Hepatocyte (in vitro differentiated cells): ENCODE measurements at regions not wholly inside any gene's neighbourhood (a gene's known extent, or its start where the extent isn't known, plus 50 kb on each side); places are given as distances from the start of the nearest gene placed in this dataset.

Experiments
- DNase-seq: peaks from one replicate; pipeline ENCODE4 v3.0.0-alpha.2; 2016; ENCODE audit warnings: low spot score
- H2AFZ ChIP-seq: fragments of 200-600 bp; sonication (generic); 2 replicates; pipeline ENCODE4 v1.6.0; 2016; ENCODE audit warnings: antibody characterized with exemption, mild to moderate bottlenecking
- H3K27ac ChIP-seq: fragments of 200-600 bp; sonication (generic); 2 replicates; pipeline ENCODE4 v1.5.1; 2016; ENCODE audit warnings: mild to moderate bottlenecking
- H3K27me3 ChIP-seq: fragments of 200-600 bp; sonication (generic); 2 replicates; pipeline ENCODE4 v1.6.1; 2016
- H3K36me3 ChIP-seq: fragments of 200-600 bp; sonication (generic); replicated peaks from 2 replicates; pipeline ENCODE4 v1.5.1; 2016; ENCODE audit warnings: low read depth; ENCODE audit not compliant: insufficient read depth
- H3K4me1 ChIP-seq: fragments of 200-600 bp; sonication (generic); 2 replicates; pipeline ENCODE4 v1.5.1; 2016; ENCODE audit warnings: mild to moderate bottlenecking, moderate library complexity; ENCODE audit not compliant: insufficient read depth
- H3K4me2 ChIP-seq: fragments of 200-600 bp; sonication (generic); 2 replicates; pipeline ENCODE4 v1.6.0; 2016
- H3K4me3 ChIP-seq: fragments of 200-600 bp; sonication (generic); 2 replicates; pipeline ENCODE4 v1.5.1; 2016; ENCODE audit warnings: mild to moderate bottlenecking
- H3K79me2 ChIP-seq: fragments of 200-600 bp; sonication (generic); 2 replicates; pipeline ENCODE4 v1.6.0; 2017; ENCODE audit warnings: mild to moderate bottlenecking
- H3K9me2 ChIP-seq: fragments of 200-600 bp; sonication (generic); replicated peaks from 2 replicates; pipeline ENCODE4 v1.6.0; 2017; ENCODE audit warnings: mild to moderate bottlenecking; ENCODE audit not compliant: insufficient read depth
- H3K9me3 ChIP-seq: fragments of 200-600 bp; sonication (generic); 2 replicates; pipeline ENCODE4 v1.5.1; 2016; ENCODE audit warnings: low read depth, mild to moderate bottlenecking
- H4K20me1 ChIP-seq: fragments of 200-600 bp; sonication (generic); 2 replicates; pipeline ENCODE4 v1.6.0; 2016; ENCODE audit warnings: mild to moderate bottlenecking; ENCODE audit not compliant: insufficient read depth, poor library complexity, severe bottlenecking
- EZH2 ChIP-seq: fragments of 200-600 bp; sonication (generic); IDR thresholded peaks from 2 replicates; pipeline ENCODE4 v1.6.1; 2016; ENCODE audit warnings: antibody characterized with exemption, mild to moderate bottlenecking, borderline replicate concordance
- EZH2phosphoT487 ChIP-seq: fragments of 200-600 bp; sonication (generic); IDR thresholded peaks from one replicate; pipeline ENCODE4 v1.6.1; 2018; ENCODE audit warnings: antibody characterized with exemption, mild to moderate bottlenecking, low read depth, moderate library complexity; ENCODE audit not compliant: unreplicated experiment, severe bottlenecking
- WGBS: methylation state at CpG from one replicate; pipeline ENCODE4 v1.1.6; 2016; ENCODE audit warnings: low lambda C conversion rate; ENCODE audit errors: missing lambda C conversion rate; 5-methylcytosine and 5-hydroxymethylcytosine counted together
- TF ChIP-seq, protein P1 (sequence below): fragments of 200-600 bp; sonication (generic); IDR thresholded peaks from 2 replicates; pipeline ENCODE4 v1.5.1; 2016; ENCODE audit warnings: antibody characterized with exemption, mild to moderate bottlenecking; ENCODE audit not compliant: poor library complexity

DNA sequence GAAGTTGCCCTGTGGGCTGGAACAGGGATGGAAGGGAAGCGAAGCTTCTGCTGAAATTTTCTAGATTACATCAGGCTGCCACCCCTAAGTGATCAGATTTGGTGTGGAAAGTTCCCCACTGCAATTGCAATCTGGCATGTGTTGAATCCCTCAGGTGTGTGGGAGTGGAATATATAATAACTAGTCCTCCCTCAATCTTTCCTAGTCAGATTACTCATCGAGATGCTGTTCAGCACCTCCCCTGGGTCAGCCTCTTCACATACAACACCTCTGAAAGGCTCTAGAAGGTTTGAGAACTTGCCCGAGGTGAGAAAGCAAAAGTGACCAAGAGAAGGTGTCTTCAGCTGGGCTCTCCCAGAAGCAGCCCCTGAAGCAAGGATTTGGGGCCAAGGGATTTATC, 336.8 kb downstream of the BCOR start:
- no peaks in the 10 kb centered on the region for H3K27me3 ChIP-seq
- 78% methylated on average over 3 of the region's 3 CpGs for WGBS
- no peaks in the 10 kb centered on the region for H4K20me1 ChIP-seq
- TF ChIP-seq, protein P1, sequence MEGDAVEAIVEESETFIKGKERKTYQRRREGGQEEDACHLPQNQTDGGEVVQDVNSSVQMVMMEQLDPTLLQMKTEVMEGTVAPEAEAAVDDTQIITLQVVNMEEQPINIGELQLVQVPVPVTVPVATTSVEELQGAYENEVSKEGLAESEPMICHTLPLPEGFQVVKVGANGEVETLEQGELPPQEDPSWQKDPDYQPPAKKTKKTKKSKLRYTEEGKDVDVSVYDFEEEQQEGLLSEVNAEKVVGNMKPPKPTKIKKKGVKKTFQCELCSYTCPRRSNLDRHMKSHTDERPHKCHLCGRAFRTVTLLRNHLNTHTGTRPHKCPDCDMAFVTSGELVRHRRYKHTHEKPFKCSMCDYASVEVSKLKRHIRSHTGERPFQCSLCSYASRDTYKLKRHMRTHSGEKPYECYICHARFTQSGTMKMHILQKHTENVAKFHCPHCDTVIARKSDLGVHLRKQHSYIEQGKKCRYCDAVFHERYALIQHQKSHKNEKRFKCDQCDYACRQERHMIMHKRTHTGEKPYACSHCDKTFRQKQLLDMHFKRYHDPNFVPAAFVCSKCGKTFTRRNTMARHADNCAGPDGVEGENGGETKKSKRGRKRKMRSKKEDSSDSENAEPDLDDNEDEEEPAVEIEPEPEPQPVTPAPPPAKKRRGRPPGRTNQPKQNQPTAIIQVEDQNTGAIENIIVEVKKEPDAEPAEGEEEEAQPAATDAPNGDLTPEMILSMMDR = no peak
- TF ChIP-seq EZH2phosphoT487 (no peak), EZH2 (no peak)
- no peak overlapping the region for H3K27ac ChIP-seq
- H2AFZ ChIP-seq = no peak overlapping the region
- no peaks in the 10 kb centered on the region for H3K79me2 ChIP-seq
- no peaks in the 10 kb centered on the region for H3K9me2 ChIP-seq
- H3K4me1 ChIP-seq = peaks cover 31% of the 10 kb centered on the region
- no peaks in the 10 kb centered on the region for H3K36me3 ChIP-seq
- no peaks in the 10 kb centered on the region for H3K9me3 ChIP-seq
- no peak overlapping the region for H3K4me2 ChIP-seq
- no peak overlapping the region for H3K4me3 ChIP-seq
- no peak for DNase-seq

DNA sequence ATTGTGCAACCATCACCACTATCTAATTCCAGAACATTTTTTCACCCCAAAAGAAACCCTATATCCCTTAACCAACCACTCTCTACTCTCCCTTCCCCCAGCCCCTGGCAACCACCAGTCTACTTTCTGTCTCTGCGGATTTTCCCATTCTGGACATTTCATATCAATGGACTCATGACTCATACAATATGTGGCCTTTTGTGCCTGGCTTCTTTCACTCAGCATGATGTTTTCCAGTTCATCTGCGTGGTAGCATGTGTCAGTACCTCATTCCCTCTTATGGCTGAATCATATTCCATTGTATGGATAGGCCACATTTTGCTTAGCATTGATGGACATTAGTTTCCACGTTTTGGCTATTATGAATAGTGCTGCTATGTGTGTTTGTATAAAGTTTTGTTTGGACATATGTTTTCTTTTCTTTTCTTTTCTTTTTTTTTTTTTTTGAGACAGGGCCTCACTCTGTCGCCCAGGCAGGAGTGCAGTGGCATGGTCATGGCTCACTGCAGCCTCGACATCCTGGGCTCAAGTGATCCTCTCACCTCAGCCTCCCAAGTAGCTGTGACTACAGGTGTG, 335.4 kb downstream of the BCOR start:
- Histone ChIP-seq H2AFZ (no peak overlapping the region), H3K79me2 (no peaks in the 10 kb centered on the region)

DNA sequence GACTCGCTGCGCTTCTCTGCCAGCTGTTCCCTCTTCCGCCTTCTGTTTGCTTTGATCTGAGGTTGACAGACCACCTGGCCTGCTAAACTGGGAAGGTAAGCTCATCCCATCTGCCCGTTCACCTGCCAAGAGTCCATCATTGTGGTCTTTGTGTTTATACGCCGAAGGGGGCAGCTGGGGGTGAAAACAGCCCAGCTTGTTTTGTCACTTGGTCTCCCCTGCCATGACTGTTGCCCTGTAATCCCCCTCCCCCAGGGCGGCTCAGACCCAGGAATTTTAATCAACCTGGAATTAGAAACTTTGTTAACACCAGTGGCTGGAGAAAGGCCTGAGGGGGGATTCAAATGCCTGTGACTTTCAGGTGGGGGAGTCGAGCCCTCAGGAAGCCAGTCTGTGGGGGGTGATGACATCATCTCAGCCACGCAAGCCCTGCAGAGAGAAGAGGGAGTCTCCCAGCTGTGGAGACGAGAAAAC, 333.3 kb downstream of the BCOR start:
- Histone ChIP-seq H2AFZ (no peak overlapping the region), H3K4me2 (no peak overlapping the region), H3K9me3 (no peaks in the 10 kb centered on the region), H4K20me1 (no peaks in the 10 kb centered on the region), H3K9me2 (no peaks in the 10 kb centered on the region), H3K4me3 (no peak overlapping the region), H3K27ac (no peak overlapping the region), H3K27me3 (no peaks in the 10 kb centered on the region), H3K4me1 (peaks cover 30% of the 10 kb centered on the region), H3K36me3 (no peaks in the 10 kb centered on the region), H3K79me2 (no peaks in the 10 kb centered on the region)
- 71% methylated on average over 10 of the region's 10 CpGs for WGBS
- TF ChIP-seq EZH2phosphoT487 (no peak), EZH2 (no peak)
- no peak for DNase-seq

More for the DNA sequence above, 335.4 kb downstream of the BCOR start:
- no peak overlapping the region for H3K27ac ChIP-seq
- DNase-seq = peak; percentile 49
- WGBS = 83% methylated on average over 5 of the region's 5 CpGs
- H3K4me2 ChIP-seq = no peak overlapping the region
- H3K36me3 ChIP-seq = no peaks in the 10 kb centered on the region
- no peaks in the 10 kb centered on the region for H3K9me2 ChIP-seq
- no peaks in the 10 kb centered on the region for H3K27me3 ChIP-seq
- H3K4me3 ChIP-seq = no peak overlapping the region
- H3K9me3 ChIP-seq = no peaks in the 10 kb centered on the region
- H4K20me1 ChIP-seq = no peaks in the 10 kb centered on the region
- H3K4me1 ChIP-seq = peaks cover 32% of the 10 kb centered on the region
- TF ChIP-seq, protein P1 = no peak

DNA sequence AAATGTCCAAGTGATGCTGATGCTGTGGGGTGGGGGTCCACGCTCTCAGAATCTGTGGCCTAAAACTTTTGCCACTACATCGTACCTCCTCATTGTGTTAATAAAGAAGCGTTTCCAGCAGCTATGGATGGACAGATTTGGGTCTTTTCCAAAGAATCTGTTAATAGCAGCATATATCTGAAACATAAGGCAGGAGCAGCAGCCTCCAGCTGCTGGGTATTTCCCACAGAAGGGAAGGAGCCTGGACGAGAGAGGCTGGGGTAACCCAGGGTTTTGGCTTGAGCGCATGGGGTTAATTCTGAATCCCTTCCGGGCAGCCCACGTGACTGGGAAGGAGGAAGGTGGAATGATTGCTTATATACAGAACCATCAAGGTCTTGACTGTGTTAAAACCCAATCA, 332.4 kb downstream of the BCOR start:
- no peaks in the 10 kb centered on the region for H3K27me3 ChIP-seq
- no peaks in the 10 kb centered on the region for H4K20me1 ChIP-seq
- H2AFZ ChIP-seq = no peak overlapping the region
- no peak overlapping the region for H3K4me2 ChIP-seq
- no peaks in the 10 kb centered on the region for H3K9me2 ChIP-seq
- DNase-seq = no peak
- H3K79me2 ChIP-seq = no peaks in the 10 kb centered on the region
- no peaks in the 10 kb centered on the region for H3K36me3 ChIP-seq
- no peak overlapping the region for H3K27ac ChIP-seq
- H3K9me3 ChIP-seq = no peaks in the 10 kb centered on the region
- no peak for TF ChIP-seq EZH2
- TF ChIP-seq EZH2phosphoT487 = no peak
- peaks cover 21% of the 10 kb centered on the region for H3K4me1 ChIP-seq
- H3K4me3 ChIP-seq = no peak overlapping the region
- 67% methylated on average over 7 of the region's 7 CpGs for WGBS
